CD4-positive, alpha-beta T cell treated with Interleukin-21 for 1 hour (primary cell): ENCODE measurements at regions not wholly inside any gene's neighbourhood (a gene's known extent, or its start where the extent isn't known, plus 50 kb on each side); places are given as distances from the start of the nearest gene placed in this dataset.
"Not testable (repeated sequence)": the region's sequence is repeated elsewhere in the genome, so short reads cannot be mapped to it uniquely, and the experiment has no call there.

Source experiments
- DNase-seq: peaks from one replicate; pipeline ENCODE4 v3.0.0-alpha.2; 2020

GRCh38 chr2:83860320-83860719 is 598.8 kb downstream of the SUCLG1 start:
- no peak for DNase-seq

GRCh38 chr2:83859553-83859952 is 599.5 kb downstream of the SUCLG1 start:
- DNase-seq, result no peak

- DNase-seq, result no peak
Observed at GRCh38 chr2:83851066-83851465, 608.0 kb downstream of the SUCLG1 start.

GRCh38 chr2:83850071-83850725 is 608.9 kb downstream of the SUCLG1 start:
- DNase-seq, result no peak

- DNase-seq, result no peak
Observed at GRCh38 chr2:83844490-83844889, 614.6 kb downstream of the SUCLG1 start.

GRCh38 chr2:83842421-83842820 is 616.7 kb downstream of the SUCLG1 start:
- no peak for DNase-seq

- DNase-seq, result no peak
Observed at GRCh38 chr2:83837823-83838222, 621.3 kb downstream of the SUCLG1 start.

GRCh38 chr2:83827618-83828017 is 631.5 kb downstream of the SUCLG1 start:
- no peak for DNase-seq

- no peak for DNase-seq
Observed at GRCh38 chr2:83826577-83826976, 632.5 kb downstream of the SUCLG1 start.

GRCh38 chr2:83823229-83823628 is 635.9 kb downstream of the SUCLG1 start:
- no peak for DNase-seq

GRCh38 chr2:83817511-83817910 is 641.6 kb downstream of the SUCLG1 start:
- no peak for DNase-seq

- DNase-seq, result no peak
Observed at GRCh38 chr2:83808878-83809277, 650.2 kb downstream of the SUCLG1 start.

- DNase-seq, result no peak
Observed at GRCh38 chr2:83802604-83803003, 656.5 kb downstream of the SUCLG1 start.

GRCh38 chr2:83795777-83796176 is 663.3 kb downstream of the SUCLG1 start:
- no peak for DNase-seq

- DNase-seq, result not testable (repeated sequence)
Observed at GRCh38 chr2:83790467-83790866, 668.6 kb downstream of the SUCLG1 start.

GRCh38 chr2:83789674-83790073 is 669.4 kb downstream of the SUCLG1 start:
- DNase-seq, result not testable (repeated sequence)

GRCh38 chr2:83788938-83789566 is 670.0 kb downstream of the SUCLG1 start:
- DNase-seq, result not testable (repeated sequence)

GRCh38 chr2:83787189-83787588 is 671.9 kb downstream of the SUCLG1 start:
- DNase-seq, result no peak

GRCh38 chr2:83786140-83786539 is 672.9 kb downstream of the SUCLG1 start:
- DNase-seq, result no peak

- no peak for DNase-seq
Observed at GRCh38 chr2:83784947-83785346, 674.1 kb downstream of the SUCLG1 start.

- no peak for DNase-seq
Observed at GRCh38 chr2:83784315-83784714, 674.8 kb downstream of the SUCLG1 start.

- no peak for DNase-seq
Observed at GRCh38 chr2:83782122-83782521, 677.0 kb downstream of the SUCLG1 start.

- DNase-seq, result no peak
Observed at GRCh38 chr2:83764447-83765005, 694.6 kb downstream of the SUCLG1 start.

GRCh38 chr2:83757329-83757728 is 701.8 kb downstream of the SUCLG1 start:
- no peak for DNase-seq

- DNase-seq, result no peak
Observed at GRCh38 chr2:83756219-83756618, 702.9 kb downstream of the SUCLG1 start.
